Liver (tissue), 8 donors: ENCODE measurements at regions not wholly inside any gene's neighbourhood (a gene's known extent, or its start where the extent isn't known, plus 50 kb on each side); places are given as distances from the start of the nearest gene placed in this dataset.

Experiments
- DNase-seq: peaks from one replicate; pipeline ENCODE4 v3.0.0-alpha.2; 2017; ENCODE audit warnings: low spot score
- H3K27ac ChIP-seq, 2 donors: one replicate each; pipeline ENCODE4 v1.7.0; 2013; ENCODE audit warnings: inconsistent platforms in 2 of 2, low read length in 2 of 2, control low read depth in 1 of 2, low read depth in 1 of 2, mild to moderate bottlenecking in 1 of 2
- H3K27me3 ChIP-seq, 4 donors: one replicate each; pipeline versions ENCODE4 v1.6.1 to v1.7.0; 2013; ENCODE audit warnings: low read length in 3 of 4, inconsistent platforms in 1 of 4, mild to moderate bottlenecking in 1 of 4, moderate library complexity in 1 of 4; ENCODE audit not compliant: control insufficient read depth in 4 of 4, insufficient read depth in 4 of 4
- H3K36me3 ChIP-seq, 4 donors: one replicate each; pipeline versions ENCODE4 v1.6.1 to v1.7.0; 2013; ENCODE audit warnings: low read length in 3 of 4, mild to moderate bottlenecking in 3 of 4, low read depth in 1 of 4, moderate library complexity in 1 of 4; ENCODE audit not compliant: control insufficient read depth in 4 of 4, insufficient read depth in 3 of 4
- H3K4me1 ChIP-seq, 4 donors: one replicate each; pipeline versions ENCODE4 v1.6.1 to v1.7.0; 2013; ENCODE audit warnings: low read length in 3 of 4, mild to moderate bottlenecking in 3 of 4, moderate library complexity in 1 of 4; ENCODE audit not compliant: control insufficient read depth in 4 of 4, insufficient read depth in 4 of 4
- H3K4me3 ChIP-seq, 3 donors: one replicate each; pipeline versions ENCODE4 v1.6.1 to v1.7.0; 2013; ENCODE audit warnings: low read length in 3 of 3, control low read depth in 1 of 3, low read depth in 1 of 3, mild to moderate bottlenecking in 1 of 3
- H3K9ac ChIP-seq, 2 donors: one replicate each; pipeline ENCODE4 v1.7.0; 2013; ENCODE audit warnings: low read length in 2 of 2, mild to moderate bottlenecking in 2 of 2, moderate library complexity in 2 of 2, control low read depth in 1 of 2, low read depth in 1 of 2
- H3K9me3 ChIP-seq, 4 donors: one replicate each; pipeline versions ENCODE4 v1.6.1 to v1.7.0; 2013; ENCODE audit warnings: low read length in 3 of 4; ENCODE audit not compliant: control insufficient read depth in 4 of 4
- EGR1 ChIP-seq, 2 donors: IDR thresholded peaks; 2 replicates each; pipeline ENCODE4 v1.6.1; 2016 to 2018; ENCODE audit warnings: antibody characterized with exemption in 2 of 2, low read depth in 2 of 2
- FOXA1 ChIP-seq: IDR thresholded peaks from 2 replicates; pipeline ENCODE4 v1.6.1; 2016; ENCODE audit warnings: antibody characterized with exemption
- FOXA2 ChIP-seq: IDR thresholded peaks from 2 replicates; pipeline ENCODE4 v1.6.1; 2016; ENCODE audit warnings: antibody characterized with exemption
- GABPA ChIP-seq, 2 donors: IDR thresholded peaks in 1 of 2; conservative IDR thresholded peaks in 1 of 2; 2 replicates each; pipeline ENCODE4 v1.6.1; 2016; ENCODE audit warnings: antibody characterized with exemption in 2 of 2, mild to moderate bottlenecking in 1 of 2, moderate library complexity in 1 of 2
- HNF4A ChIP-seq, 2 donors: conservative IDR thresholded peaks; 2 replicates each; pipeline ENCODE4 v1.6.1; 2016; ENCODE audit warnings: antibody characterized with exemption in 2 of 2, mild to moderate bottlenecking in 2 of 2
- HNF4G ChIP-seq: IDR thresholded peaks from 2 replicates; pipeline ENCODE4 v1.6.1; 2016; ENCODE audit warnings: antibody characterized with exemption
- JUND ChIP-seq, 2 donors: IDR thresholded peaks; 2 replicates each; pipeline ENCODE4 v1.6.1; 2016; ENCODE audit warnings: antibody characterized with exemption in 2 of 2
- MAX ChIP-seq: IDR thresholded peaks from 2 replicates; pipeline ENCODE4 v1.6.1; 2016; ENCODE audit warnings: antibody characterized with exemption
- NR2F2 ChIP-seq: IDR thresholded peaks from 2 replicates; pipeline ENCODE4 v1.6.1; 2016; ENCODE audit warnings: antibody characterized with exemption
- RXRA ChIP-seq, 2 donors: IDR thresholded peaks; 2 replicates each; pipeline ENCODE4 v1.6.1; 2017 to 2018; ENCODE audit warnings: antibody characterized with exemption in 2 of 2, mild to moderate bottlenecking in 1 of 2
- SP1 ChIP-seq: IDR thresholded peaks from 2 replicates; pipeline ENCODE4 v1.6.1; 2018; ENCODE audit warnings: antibody characterized with exemption, mild to moderate bottlenecking
- TAF1 ChIP-seq: conservative IDR thresholded peaks from 2 replicates; pipeline ENCODE4 v1.6.1; 2016; ENCODE audit warnings: antibody characterized with exemption, mild to moderate bottlenecking
- YY1 ChIP-seq: IDR thresholded peaks from 2 replicates; pipeline ENCODE4 v1.6.1; 2016; ENCODE audit warnings: antibody characterized with exemption, mild to moderate bottlenecking
- ZBTB33 ChIP-seq: IDR thresholded peaks from 2 replicates; pipeline ENCODE4 v1.6.1; 2016; ENCODE audit warnings: antibody characterized with exemption
- WGBS: extraction: QIAGEN DNeasy Blood & Tissue Kit; methylation state at CpG from one replicate; pipeline ENCODE4 v1.1.7; 2013; 5-methylcytosine and 5-hydroxymethylcytosine counted together
- TF ChIP-seq, protein P1 (sequence below): IDR thresholded peaks from 2 replicates; pipeline ENCODE4 v1.6.1; 2016; ENCODE audit warnings: antibody characterized with exemption, mild to moderate bottlenecking
- TF ChIP-seq, protein P2 (sequence below): IDR thresholded peaks from 2 replicates; pipeline ENCODE4 v1.6.1; 2016; ENCODE audit warnings: antibody characterized with exemption
- TF ChIP-seq, protein P3 (sequence below): fragments of 150-350 bp; IDR thresholded peaks from 2 replicates; pipeline ENCODE4 v1.5.1; 2017; ENCODE audit warnings: improper control_type of control experiment, low read depth, low read length; ENCODE audit not compliant: missing input control
- donor health status: healthy.
- donor health status: healthy.
- donor health status: healthy.
- donor health status: healthy.
- donor health status: healthy.

- no peak overlapping the region for H3K9ac ChIP-seq
- no peak overlapping the region for H3K27ac ChIP-seq
- TF ChIP-seq YY1 (no peak), TAF1 (no peak), SP1 (no peak), GABPA (IDR thresholded peaks at IDR 0.05 in 1 of 2, conservative IDR thresholded peaks at IDR 0.05 in 1 of 2) (no peak), RXRA (IDR thresholded peaks at IDR 0.05) (no peak), HNF4G (no peak), FOXA2 (no peak), MAX (no peak), JUND (IDR thresholded peaks at IDR 0.05) (no peak), EGR1 (IDR thresholded peaks at IDR 0.05; ENCODE audit: low read depth in 2 of 2) (no peak), FOXA1 (no peak), HNF4A (conservative IDR thresholded peaks at IDR 0.05) (no peak), NR2F2 (no peak), ZBTB33 (no peak)
- TF ChIP-seq, protein P1, sequence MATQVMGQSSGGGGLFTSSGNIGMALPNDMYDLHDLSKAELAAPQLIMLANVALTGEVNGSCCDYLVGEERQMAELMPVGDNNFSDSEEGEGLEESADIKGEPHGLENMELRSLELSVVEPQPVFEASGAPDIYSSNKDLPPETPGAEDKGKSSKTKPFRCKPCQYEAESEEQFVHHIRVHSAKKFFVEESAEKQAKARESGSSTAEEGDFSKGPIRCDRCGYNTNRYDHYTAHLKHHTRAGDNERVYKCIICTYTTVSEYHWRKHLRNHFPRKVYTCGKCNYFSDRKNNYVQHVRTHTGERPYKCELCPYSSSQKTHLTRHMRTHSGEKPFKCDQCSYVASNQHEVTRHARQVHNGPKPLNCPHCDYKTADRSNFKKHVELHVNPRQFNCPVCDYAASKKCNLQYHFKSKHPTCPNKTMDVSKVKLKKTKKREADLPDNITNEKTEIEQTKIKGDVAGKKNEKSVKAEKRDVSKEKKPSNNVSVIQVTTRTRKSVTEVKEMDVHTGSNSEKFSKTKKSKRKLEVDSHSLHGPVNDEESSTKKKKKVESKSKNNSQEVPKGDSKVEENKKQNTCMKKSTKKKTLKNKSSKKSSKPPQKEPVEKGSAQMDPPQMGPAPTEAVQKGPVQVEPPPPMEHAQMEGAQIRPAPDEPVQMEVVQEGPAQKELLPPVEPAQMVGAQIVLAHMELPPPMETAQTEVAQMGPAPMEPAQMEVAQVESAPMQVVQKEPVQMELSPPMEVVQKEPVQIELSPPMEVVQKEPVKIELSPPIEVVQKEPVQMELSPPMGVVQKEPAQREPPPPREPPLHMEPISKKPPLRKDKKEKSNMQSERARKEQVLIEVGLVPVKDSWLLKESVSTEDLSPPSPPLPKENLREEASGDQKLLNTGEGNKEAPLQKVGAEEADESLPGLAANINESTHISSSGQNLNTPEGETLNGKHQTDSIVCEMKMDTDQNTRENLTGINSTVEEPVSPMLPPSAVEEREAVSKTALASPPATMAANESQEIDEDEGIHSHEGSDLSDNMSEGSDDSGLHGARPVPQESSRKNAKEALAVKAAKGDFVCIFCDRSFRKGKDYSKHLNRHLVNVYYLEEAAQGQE: no peak
- TF ChIP-seq, protein P2, sequence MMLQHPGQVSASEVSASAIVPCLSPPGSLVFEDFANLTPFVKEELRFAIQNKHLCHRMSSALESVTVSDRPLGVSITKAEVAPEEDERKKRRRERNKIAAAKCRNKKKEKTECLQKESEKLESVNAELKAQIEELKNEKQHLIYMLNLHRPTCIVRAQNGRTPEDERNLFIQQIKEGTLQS: no peak
- TF ChIP-seq, protein P3, sequence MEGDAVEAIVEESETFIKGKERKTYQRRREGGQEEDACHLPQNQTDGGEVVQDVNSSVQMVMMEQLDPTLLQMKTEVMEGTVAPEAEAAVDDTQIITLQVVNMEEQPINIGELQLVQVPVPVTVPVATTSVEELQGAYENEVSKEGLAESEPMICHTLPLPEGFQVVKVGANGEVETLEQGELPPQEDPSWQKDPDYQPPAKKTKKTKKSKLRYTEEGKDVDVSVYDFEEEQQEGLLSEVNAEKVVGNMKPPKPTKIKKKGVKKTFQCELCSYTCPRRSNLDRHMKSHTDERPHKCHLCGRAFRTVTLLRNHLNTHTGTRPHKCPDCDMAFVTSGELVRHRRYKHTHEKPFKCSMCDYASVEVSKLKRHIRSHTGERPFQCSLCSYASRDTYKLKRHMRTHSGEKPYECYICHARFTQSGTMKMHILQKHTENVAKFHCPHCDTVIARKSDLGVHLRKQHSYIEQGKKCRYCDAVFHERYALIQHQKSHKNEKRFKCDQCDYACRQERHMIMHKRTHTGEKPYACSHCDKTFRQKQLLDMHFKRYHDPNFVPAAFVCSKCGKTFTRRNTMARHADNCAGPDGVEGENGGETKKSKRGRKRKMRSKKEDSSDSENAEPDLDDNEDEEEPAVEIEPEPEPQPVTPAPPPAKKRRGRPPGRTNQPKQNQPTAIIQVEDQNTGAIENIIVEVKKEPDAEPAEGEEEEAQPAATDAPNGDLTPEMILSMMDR: no peak
- no peaks in the 10 kb centered on the region for H3K27me3 ChIP-seq
- 69% methylated on average over 6 of the region's 6 CpGs for WGBS
- H3K9me3 ChIP-seq: no peaks in the 10 kb centered on the region
- no peak overlapping the region for H3K4me3 ChIP-seq
- H3K36me3 ChIP-seq: no peaks in the 10 kb centered on the region
- DNase-seq: no peak
- H3K4me1 ChIP-seq: no peaks in the 10 kb centered on the region
These were observed 114.7 kb upstream of the KHDRBS2 start for GRCh38 chr6:62400521-62401259.
